Ovary (tissue), 7 donors: ENCODE measurements at regions not wholly inside any gene's neighbourhood (a gene's known extent, or its start where the extent isn't known, plus 50 kb on each side); places are given as distances from the start of the nearest gene placed in this dataset.

Experiments
- DNase-seq, 5 donors: peaks; one replicate each; pipeline ENCODE4 v3.0.0-alpha.2; 2019 to 2020
- H3K27ac ChIP-seq, 2 donors: fragments of 200-600 bp; one replicate each; pipeline versions ENCODE4 v1.5.1 to v1.8.0; 2019 to 2022
- H3K27me3 ChIP-seq: fragments of 200-600 bp; one replicate; pipeline ENCODE4 v1.8.0; 2022
- H3K36me3 ChIP-seq: fragments of 200-600 bp; sonication (generic); one replicate; pipeline ENCODE4 v1.5.1; 2019
- H3K4me1 ChIP-seq: one replicate; pipeline ENCODE4 v1.8.1; 2013; ENCODE audit warnings: mild to moderate bottlenecking, moderate library complexity; ENCODE audit not compliant: insufficient read depth
- H3K4me3 ChIP-seq: fragments of 200-600 bp; sonication (generic); one replicate; pipeline ENCODE4 v1.5.1; 2017
- H3K9me3 ChIP-seq, 2 donors: fragments of 200-600 bp in 1 of 2; sonication (generic) in 1 of 2; one replicate each; pipeline versions ENCODE4 v1.5.1 to v1.8.1; 2013 to 2019; ENCODE audit warnings: mild to moderate bottlenecking in 1 of 2, moderate library complexity in 1 of 2
- CTCF ChIP-seq, 3 donors: fragments of 450-650 bp in 2 of 3; fragments of 200-600 bp in 1 of 3; IDR thresholded peaks; one replicate each; pipeline versions ENCODE4 v1.5.1 to v1.8.0; 2016 to 2022; ENCODE audit warnings: antibody characterized with exemption in 3 of 3, mild to moderate bottlenecking in 1 of 3
- EP300 ChIP-seq: sonication (generic); formaldehyde crosslinking; IDR thresholded peaks from one replicate; pipeline ENCODE4 v1.6.1; 2017; ENCODE audit warnings: antibody characterized with exemption
- POLR2A ChIP-seq: fragments of 450-650 bp; IDR thresholded peaks from one replicate; pipeline ENCODE4 v1.6.1; 2017; ENCODE audit warnings: antibody characterized with exemption, mild to moderate bottlenecking, moderate library complexity
- WGBS, 3 donors: extraction: QIAGEN DNeasy Blood & Tissue Kit in 1 of 3; methylation state at CpG; one replicate each; pipeline versions ENCODE4 v1.1.5 to v1.1.7; 2013 to 2017; 5-methylcytosine and 5-hydroxymethylcytosine counted together
- intact Hi-C, 4 donors: fragments of 100-400 bp; cut with DNase I; formaldehyde crosslinking; loops; one replicate each; pipeline versions ENCODE4 v1.11.0 to v1.15.1; 2022 to 2023
- donor health status: DM: no; HTN: no; CAD: no; lungs with moderate emphysema.
- donor health status: DM: no; HTN: no; CAD: no.
- donor health status: Bipolar disorder and iron deficiency.
- donor health status: DM: no; HTN: no; CAD: no.
- donor health status: DM: yes; HTN: yes; CAD: no.

GRCh38 chr11:26841818-26842473 lies 120.1 kb upstream of the SLC5A12 start:
- DNase-seq = no peak
- no peaks in the 10 kb centered on the region for H3K4me1 ChIP-seq
- no peak for TF ChIP-seq EP300
- TF ChIP-seq CTCF (IDR thresholded peaks at IDR 0.05) = no peak
- TF ChIP-seq POLR2A = no peak
- no peaks in the 10 kb centered on the region for H3K9me3 ChIP-seq
- no peak overlapping the region for H3K4me3 ChIP-seq
- H3K27me3 ChIP-seq = no peaks in the 10 kb centered on the region
- H3K36me3 ChIP-seq = no peaks in the 10 kb centered on the region
- H3K27ac ChIP-seq = no peak overlapping the region
- intact Hi-C loops = no loop called here
- WGBS, 3 donors = 35 to 55% (median 51%) methylated on average over 2 of the region's 2 CpGs

- Histone ChIP-seq H3K9me3 (no peaks in the 10 kb centered on the region), H3K36me3 (no peaks in the 10 kb centered on the region), H3K4me3 (no peak overlapping the region), H3K4me1 (no peaks in the 10 kb centered on the region), H3K27ac (no peak overlapping the region), H3K27me3 (no peaks in the 10 kb centered on the region)
- no peak for DNase-seq
- intact Hi-C loops = no loop called here
- TF ChIP-seq EP300 (no peak), POLR2A (no peak), CTCF (IDR thresholded peaks at IDR 0.05) (no peak)
- 70 to 79% (median 79%) methylated on average over 3 of the region's 3 CpGs for WGBS, 3 donors
Measured at GRCh38 chr11:26842478-26843282, 120.8 kb upstream of the SLC5A12 start.

- no peak for DNase-seq
- no peak overlapping the region for H3K27ac ChIP-seq
- no peaks in the 10 kb centered on the region for H3K4me1 ChIP-seq
- H3K4me3 ChIP-seq = no peak overlapping the region
- H3K9me3 ChIP-seq = no peaks in the 10 kb centered on the region
- 74 to 97% (median 95%) methylated on average over 2 of the region's 2 CpGs for WGBS, 3 donors
- no peak for TF ChIP-seq EP300
- TF ChIP-seq POLR2A = no peak
- TF ChIP-seq CTCF (IDR thresholded peaks at IDR 0.05) = no peak
- H3K36me3 ChIP-seq = no peaks in the 10 kb centered on the region
- no peaks in the 10 kb centered on the region for H3K27me3 ChIP-seq
- intact Hi-C loops = no loop called here
Measured at GRCh38 chr11:26843539-26843938, 121.7 kb upstream of the SLC5A12 start.

- TF ChIP-seq EP300 (no peak), POLR2A (no peak), CTCF (IDR thresholded peaks at IDR 0.05) (no peak)
- H3K4me3 ChIP-seq = no peak overlapping the region
- 89 to 91% (median 90%) methylated on average over 2 of the region's 2 CpGs for WGBS, 3 donors
- H3K9me3 ChIP-seq = no peaks in the 10 kb centered on the region
- no peaks in the 10 kb centered on the region for H3K27me3 ChIP-seq
- intact Hi-C loops = no loop called here
- H3K4me1 ChIP-seq = no peaks in the 10 kb centered on the region
- no peak overlapping the region for H3K27ac ChIP-seq
- H3K36me3 ChIP-seq = no peaks in the 10 kb centered on the region
- no peak for DNase-seq
Measured at GRCh38 chr11:26844963-26845362, 123.1 kb upstream of the SLC5A12 start.
